ENCODE measurements at regions not wholly inside any gene's neighbourhood (a gene's known extent, or its start where the extent isn't known, plus 50 kb on each side); places are given as distances from the start of the nearest gene placed in this dataset.

- no peak for TF ChIP-seq PRDM4 (CRISPR knock-in tag; IDR thresholded peaks at IDR 0.05; ENCODE audit: borderline replicate concordance)
- peak; percentile 38; the same call in 1 of the 2 replicates for TF ChIP-seq ZNF770 (CRISPR knock-in tag; IDR thresholded peaks at IDR 0.05)
- TF ChIP-seq ZNF678 (CRISPR knock-in tag; IDR thresholded peaks at IDR 0.05), result no peak
- TF ChIP-seq SRSF1 (optimal IDR thresholded peaks at IDR 0.05; ENCODE audit: low read depth, low read length), result no peak
- no peak for TF ChIP-seq PBX3 (CRISPR knock-in tag; IDR thresholded peaks at IDR 0.05; ENCODE audit: borderline replicate concordance)
- TF ChIP-seq ZNF451 (CRISPR knock-in tag; IDR thresholded peaks at IDR 0.05), result no peak
- no peak for TF ChIP-seq ZNF530 (CRISPR knock-in tag; IDR thresholded peaks at IDR 0.05; ENCODE audit: low read depth)
- 0 out of 2 replicates have a peak, but pooled peaks have one; percentile 33 for TF ChIP-seq THYN1 (CRISPR knock-in tag; IDR thresholded peaks at IDR 0.05; ENCODE audit: borderline replicate concordance, low read depth)
- no peak for TF ChIP-seq NCOA1 (CRISPR knock-in tag; IDR thresholded peaks at IDR 0.05)
These were observed 72.6 kb upstream of the ZNF184 start (continued) for GRCh38 chr6:27545271-27546046.

All from HepG2 (cell line).